ENCODE measurements at regions not wholly inside any gene's neighbourhood (a gene's known extent, or its start where the extent isn't known, plus 50 kb on each side); places are given as distances from the start of the nearest gene placed in this dataset.

GRCh38 chr11:25206762-25207161, 709.9 kb downstream of the LUZP2 start:
- TF ChIP-seq CTCF (conservative IDR thresholded peaks at IDR 0.05; ENCODE audit: low read depth, low read length), result no peak
- DNase-seq (ENCODE audit: low read depth), result no peak

GRCh38 chr11:25211635-25212254, 714.9 kb downstream of the LUZP2 start:
- no peak for DNase-seq (ENCODE audit: low read depth)
- TF ChIP-seq CTCF (conservative IDR thresholded peaks at IDR 0.05; ENCODE audit: low read depth, low read length), result no peak
- H3K4me3 ChIP-seq (ENCODE audit: low read length), result no peak overlapping the region

More at GRCh38 chr11:25206762-25207161, 709.9 kb downstream of the LUZP2 start:
- no peak overlapping the region for H3K4me3 ChIP-seq (ENCODE audit: low read length)

GRCh38 chr11:25214535-25215176, 717.8 kb downstream of the LUZP2 start:
- DNase-seq (ENCODE audit: low read depth), result no peak
- H3K4me3 ChIP-seq (ENCODE audit: low read length), result no peak overlapping the region
- no peak for TF ChIP-seq CTCF (conservative IDR thresholded peaks at IDR 0.05; ENCODE audit: low read depth, low read length)

GRCh38 chr11:25218036-25218435, 721.2 kb downstream of the LUZP2 start:
- H3K4me3 ChIP-seq (ENCODE audit: low read length), result no peak overlapping the region
- DNase-seq (ENCODE audit: low read depth), result no peak
- no peak for TF ChIP-seq CTCF (conservative IDR thresholded peaks at IDR 0.05; ENCODE audit: low read depth, low read length)

- DNase-seq (ENCODE audit: low read depth), result no peak
- no peak for TF ChIP-seq CTCF (conservative IDR thresholded peaks at IDR 0.05; ENCODE audit: low read depth, low read length)
- H3K4me3 ChIP-seq (ENCODE audit: low read length), result no peak overlapping the region
These were observed 728.2 kb downstream of the LUZP2 start for GRCh38 chr11:25225078-25225477.

- TF ChIP-seq CTCF (conservative IDR thresholded peaks at IDR 0.05; ENCODE audit: low read depth, low read length), result no peak
- no peak overlapping the region for H3K4me3 ChIP-seq (ENCODE audit: low read length)
- DNase-seq (ENCODE audit: low read depth), result no peak
These were observed 746.1 kb downstream of the LUZP2 start for GRCh38 chr11:25242928-25243327.

- DNase-seq (ENCODE audit: low read depth), result no peak
- H3K4me3 ChIP-seq (ENCODE audit: low read length), result no peak overlapping the region
- no peak for TF ChIP-seq CTCF (conservative IDR thresholded peaks at IDR 0.05; ENCODE audit: low read depth, low read length)
These were observed 747.3 kb downstream of the LUZP2 start for GRCh38 chr11:25244126-25244525.

All from retinal pigment epithelial cell (primary cell).